ENCODE measurements at regions not wholly inside any gene's neighbourhood (a gene's known extent, or its start where the extent isn't known, plus 50 kb on each side); places are given as distances from the start of the nearest gene placed in this dataset.

- Histone ChIP-seq H3F3A (ENCODE audit: low read depth) (no peaks in the 10 kb centered on the region), H3K4me2 (no peak overlapping the region), H3K27ac (no peak overlapping the region), H3K4me1 (peaks cover 6% of the 10 kb centered on the region), H3K9me3 (ENCODE audit: low read depth) (no peaks in the 10 kb centered on the region), H3K79me2 (ENCODE audit: low read depth) (no peaks in the 10 kb centered on the region), H2AFZ (replicated peaks) (no peak overlapping the region), H3K27me3 (no peaks in the 10 kb centered on the region), H3K36me3 (no peaks in the 10 kb centered on the region), H3K9ac (no peak overlapping the region), H3K4me3 (no peak overlapping the region), H4K20me1 (ENCODE audit: low read depth) (no peaks in the 10 kb centered on the region)
- Mint-ChIP-seq H3K27me3 (ENCODE audit: insufficient read depth, low read depth) (peaks cover 3% of the 10 kb centered on the region), H3K4me1 (peaks cover 6% of the 10 kb centered on the region), H3K9me3 (no peaks in the 10 kb centered on the region), H3K27ac (no peak overlapping the region), H3K4me3 (no peak overlapping the region), H3K36me3 (no peaks in the 10 kb centered on the region)
- no peak for DNase-seq (ENCODE audit: low spot score)
- TF ChIP-seq EZH2 (IDR thresholded peaks at IDR 0.05) (no peak), EZH2phosphoT487 (IDR thresholded peaks at IDR 0.05) (no peak), CTCF (IDR thresholded peaks at IDR 0.05) (no peak)
Measured at GRCh38 chr10:44573821-44574220, 188.9 kb upstream of the CXCL12 start.

GRCh38 chr10:44574596-44575480, 189.9 kb upstream of the CXCL12 start:
- no peak overlapping the region for H3K27ac ChIP-seq
- TF ChIP-seq CTCF (IDR thresholded peaks at IDR 0.05): no peak
- no peak for TF ChIP-seq EZH2phosphoT487 (IDR thresholded peaks at IDR 0.05)
- no peak for TF ChIP-seq EZH2 (IDR thresholded peaks at IDR 0.05)
- no peak overlapping the region for H3K4me3 ChIP-seq
- no peak for DNase-seq (ENCODE audit: low spot score)
- no peaks in the 10 kb centered on the region for H3K79me2 ChIP-seq (ENCODE audit: low read depth)
- peaks cover 6% of the 10 kb centered on the region for H3K4me1 Mint-ChIP-seq
- H3K9me3 ChIP-seq (ENCODE audit: low read depth): no peaks in the 10 kb centered on the region
- H2AFZ ChIP-seq (replicated peaks): no peak overlapping the region
- H3K27me3 ChIP-seq: no peaks in the 10 kb centered on the region
- H3K36me3 Mint-ChIP-seq: no peaks in the 10 kb centered on the region
- H3K9ac ChIP-seq: no peak overlapping the region
- no peaks in the 10 kb centered on the region for H4K20me1 ChIP-seq (ENCODE audit: low read depth)
- H3F3A ChIP-seq (ENCODE audit: low read depth): no peaks in the 10 kb centered on the region
- H3K4me2 ChIP-seq: no peak overlapping the region
- H3K36me3 ChIP-seq: no peaks in the 10 kb centered on the region
- no peaks in the 10 kb centered on the region for H3K27me3 Mint-ChIP-seq (ENCODE audit: insufficient read depth, low read depth)
- H3K27ac Mint-ChIP-seq: no peak overlapping the region
- no peaks in the 10 kb centered on the region for H3K9me3 Mint-ChIP-seq
- H3K4me3 Mint-ChIP-seq: no peak overlapping the region
- H3K4me1 ChIP-seq: no peaks in the 10 kb centered on the region

- H3K79me2 ChIP-seq (ENCODE audit: low read depth): no peaks in the 10 kb centered on the region
- no peak overlapping the region for H2AFZ ChIP-seq (replicated peaks)
- H3K9ac ChIP-seq: no peak overlapping the region
- Mint-ChIP-seq H3K27me3 (ENCODE audit: insufficient read depth, low read depth) (no peaks in the 10 kb centered on the region), H3K27ac (no peak overlapping the region), H3K36me3 (no peaks in the 10 kb centered on the region), H3K4me1 (peaks cover 6% of the 10 kb centered on the region), H3K9me3 (no peaks in the 10 kb centered on the region), H3K4me3 (no peak overlapping the region)
- H3K4me3 ChIP-seq: no peak overlapping the region
- no peaks in the 10 kb centered on the region for H3K36me3 ChIP-seq
- H3K27ac ChIP-seq: no peak overlapping the region
- H3K4me2 ChIP-seq: no peak overlapping the region
- TF ChIP-seq EZH2 (IDR thresholded peaks at IDR 0.05) (no peak), EZH2phosphoT487 (IDR thresholded peaks at IDR 0.05) (no peak), CTCF (IDR thresholded peaks at IDR 0.05) (no peak)
- H3F3A ChIP-seq (ENCODE audit: low read depth): no peaks in the 10 kb centered on the region
- H3K9me3 ChIP-seq (ENCODE audit: low read depth): no peaks in the 10 kb centered on the region
- no peak for DNase-seq (ENCODE audit: low spot score)
- H4K20me1 ChIP-seq (ENCODE audit: low read depth): no peaks in the 10 kb centered on the region
- no peaks in the 10 kb centered on the region for H3K27me3 ChIP-seq
- H3K4me1 ChIP-seq: no peaks in the 10 kb centered on the region
Measured at GRCh38 chr10:44575601-44576380, 190.9 kb upstream of the CXCL12 start.
